HEK293 (cell line): ENCODE measurements at regions not wholly inside any gene's neighbourhood (a gene's known extent, or its start where the extent isn't known, plus 50 kb on each side); places are given as distances from the start of the nearest gene placed in this dataset.

Experiments
- ZBTB1 ChIP-seq: fragments of 450-650 bp; formaldehyde crosslinking; IDR thresholded peaks from 2 replicates; pipeline ENCODE4 v1.5.1; 2016; ENCODE audit warnings: missing biosample characterization, missing genetic modification characterization
- ZBTB17 ChIP-seq: fragments of 450-650 bp; formaldehyde crosslinking; IDR thresholded peaks from 2 replicates; pipeline ENCODE4 v1.5.1; 2016; ENCODE audit warnings: missing biosample characterization, missing genetic modification characterization
- ZFHX2 ChIP-seq: fragments of 450-650 bp; formaldehyde crosslinking; conservative IDR thresholded peaks from 2 replicates; pipeline ENCODE4 v1.5.1; 2016; ENCODE audit warnings: missing biosample characterization, missing genetic modification characterization
- ZIC2 ChIP-seq: fragments of 450-650 bp; formaldehyde crosslinking; IDR thresholded peaks from 2 replicates; pipeline ENCODE4 v1.5.1; 2016; ENCODE audit warnings: missing biosample characterization, missing genetic modification characterization
- ZNF121 ChIP-seq: fragments of 450-650 bp; formaldehyde crosslinking; IDR thresholded peaks from 2 replicates; pipeline ENCODE4 v1.5.1; 2016; ENCODE audit warnings: missing biosample characterization, missing genetic modification characterization
- ZNF23 ChIP-seq: fragments of 450-650 bp; formaldehyde crosslinking; IDR thresholded peaks from 2 replicates; pipeline ENCODE4 v1.5.1; 2016; ENCODE audit warnings: missing biosample characterization, missing genetic modification characterization, borderline replicate concordance
- ZNF24 ChIP-seq: fragments of 450-650 bp; formaldehyde crosslinking; IDR thresholded peaks from 2 replicates; pipeline ENCODE4 v1.5.1; 2016; ENCODE audit warnings: missing biosample characterization, missing genetic modification characterization
- ZNF350 ChIP-seq: fragments of 450-650 bp; formaldehyde crosslinking; IDR thresholded peaks from 2 replicates; pipeline ENCODE4 v1.5.0; 2017; ENCODE audit warnings: missing biosample characterization, mild to moderate bottlenecking, missing genetic modification characterization
- ZNF366 ChIP-seq: fragments of 450-650 bp; formaldehyde crosslinking; conservative IDR thresholded peaks from 2 replicates; pipeline ENCODE4 v1.5.1; 2016; ENCODE audit warnings: missing biosample characterization, missing genetic modification characterization
- ZNF391 ChIP-seq: fragments of 450-650 bp; formaldehyde crosslinking; IDR thresholded peaks from 2 replicates; pipeline ENCODE4 v1.5.1; 2016; ENCODE audit warnings: low read depth, missing biosample characterization, missing genetic modification characterization, borderline replicate concordance
- ZNF561 ChIP-seq: fragments of 450-650 bp; IDR thresholded peaks from 2 replicates; pipeline ENCODE4 v1.5.1; 2018; ENCODE audit warnings: missing biosample characterization, missing genetic modification characterization, borderline replicate concordance
- ZNF623 ChIP-seq: fragments of 450-650 bp; formaldehyde crosslinking; IDR thresholded peaks from 2 replicates; pipeline ENCODE4 v1.5.1; 2016; ENCODE audit warnings: missing biosample characterization, missing genetic modification characterization
- ZNF624 ChIP-seq: fragments of 450-650 bp; formaldehyde crosslinking; IDR thresholded peaks from 2 replicates; pipeline ENCODE4 v1.5.1; 2017; ENCODE audit warnings: missing biosample characterization, missing genetic modification characterization
- ZNF830 ChIP-seq: fragments of 450-650 bp; IDR thresholded peaks from 2 replicates; pipeline ENCODE4 v1.5.0; 2018; ENCODE audit warnings: missing biosample characterization, missing genetic modification characterization, low read depth, mild to moderate bottlenecking, moderate library complexity
- ZSCAN16 ChIP-seq: fragments of 450-650 bp; formaldehyde crosslinking; IDR thresholded peaks from 2 replicates; pipeline ENCODE4 v1.5.1; 2016; ENCODE audit warnings: missing biosample characterization, missing genetic modification characterization
- TF ChIP-seq, protein P1 (sequence below): fragments of 450-650 bp; formaldehyde crosslinking; IDR thresholded peaks from 2 replicates; pipeline ENCODE4 v1.5.1; 2016; ENCODE audit warnings: missing biosample characterization, missing genetic modification characterization, borderline replicate concordance
- TF ChIP-seq, protein P2 (sequence below): IDR thresholded peaks from 2 replicates; pipeline ENCODE4 v1.6.1; 2011; ENCODE audit warnings: mild to moderate bottlenecking, low read depth, low read length, borderline replicate concordance
- TF ChIP-seq, protein P3 (sequence below): fragments of 450-650 bp; formaldehyde crosslinking; IDR thresholded peaks from 2 replicates; pipeline ENCODE4 v1.5.1; 2016; ENCODE audit warnings: missing biosample characterization, missing genetic modification characterization
- TF ChIP-seq, protein P4 (sequence below): fragments of 450-650 bp; formaldehyde crosslinking; IDR thresholded peaks from 2 replicates; pipeline ENCODE4 v1.5.1; 2016; ENCODE audit warnings: missing biosample characterization, missing genetic modification characterization
- TF ChIP-seq, protein P5 (sequence below): fragments of 450-650 bp; formaldehyde crosslinking; IDR thresholded peaks from 2 replicates; pipeline ENCODE4 v1.5.1; 2017; ENCODE audit warnings: missing biosample characterization, missing genetic modification characterization
- TF ChIP-seq, protein P6 (sequence below): sonication (generic); formaldehyde crosslinking; IDR thresholded peaks from 2 replicates; pipeline ENCODE4 v1.8.1; 2022; ENCODE audit warnings: mild to moderate bottlenecking, moderate library complexity, missing genetic modification reagents
- TF ChIP-seq, protein P7 (sequence below): fragments of 450-650 bp; formaldehyde crosslinking; IDR thresholded peaks from 2 replicates; pipeline ENCODE4 v1.5.1; 2017; ENCODE audit warnings: missing biosample characterization, missing genetic modification characterization
- TF ChIP-seq, protein P8 (sequence below): fragments of 450-650 bp; IDR thresholded peaks from 2 replicates; pipeline ENCODE4 v1.5.1; 2018; ENCODE audit warnings: missing biosample characterization, mild to moderate bottlenecking, missing genetic modification characterization

DNA sequence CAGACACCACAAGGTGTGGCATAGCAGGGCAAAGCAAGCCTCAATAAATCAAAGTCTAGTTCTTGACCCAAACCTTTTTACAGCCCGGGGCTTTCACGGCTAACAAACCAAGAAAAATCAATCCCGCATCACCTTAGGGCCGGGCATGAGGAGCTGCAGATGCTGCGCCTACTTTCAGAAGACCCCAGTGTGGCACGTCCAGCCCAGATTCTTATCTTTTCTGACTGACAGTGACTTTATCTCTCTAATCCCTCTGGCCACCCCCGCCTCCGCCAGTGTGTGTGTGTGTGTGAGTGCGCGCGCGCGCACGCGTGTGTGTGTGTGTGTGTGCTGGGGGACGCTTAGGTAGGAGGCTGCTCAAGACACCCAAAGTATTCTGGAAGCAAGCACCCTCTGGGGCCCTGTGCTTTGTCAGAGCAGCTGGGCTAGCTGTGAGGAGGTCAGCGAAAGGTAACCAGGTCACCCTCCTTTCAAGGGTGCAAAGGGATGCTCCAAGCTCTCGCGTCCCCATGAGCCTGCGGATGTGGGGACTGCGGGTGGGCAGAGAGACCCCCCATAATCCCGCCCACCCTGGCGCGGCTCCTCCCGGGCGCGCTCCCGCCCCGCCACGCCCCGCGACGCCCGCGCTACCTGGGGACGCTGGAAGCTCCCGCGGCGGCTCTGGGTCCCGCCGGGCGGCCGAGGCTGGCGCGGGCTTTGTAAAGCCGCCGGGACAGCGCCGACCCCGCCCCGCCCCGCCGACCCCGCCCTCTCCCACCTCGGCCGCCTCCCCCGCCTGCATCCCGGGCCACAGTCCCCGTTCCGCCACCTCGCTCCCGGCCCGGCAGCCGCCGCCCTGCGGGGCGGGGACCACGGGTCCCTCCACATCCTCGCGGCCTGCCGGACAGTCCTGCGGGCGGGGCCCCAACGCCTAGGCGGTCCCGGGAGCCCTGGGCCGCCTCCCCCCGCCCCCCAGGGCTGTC, 57.1 kb upstream of the RHOBTB1 start (continued):
- TF ChIP-seq, protein P1, sequence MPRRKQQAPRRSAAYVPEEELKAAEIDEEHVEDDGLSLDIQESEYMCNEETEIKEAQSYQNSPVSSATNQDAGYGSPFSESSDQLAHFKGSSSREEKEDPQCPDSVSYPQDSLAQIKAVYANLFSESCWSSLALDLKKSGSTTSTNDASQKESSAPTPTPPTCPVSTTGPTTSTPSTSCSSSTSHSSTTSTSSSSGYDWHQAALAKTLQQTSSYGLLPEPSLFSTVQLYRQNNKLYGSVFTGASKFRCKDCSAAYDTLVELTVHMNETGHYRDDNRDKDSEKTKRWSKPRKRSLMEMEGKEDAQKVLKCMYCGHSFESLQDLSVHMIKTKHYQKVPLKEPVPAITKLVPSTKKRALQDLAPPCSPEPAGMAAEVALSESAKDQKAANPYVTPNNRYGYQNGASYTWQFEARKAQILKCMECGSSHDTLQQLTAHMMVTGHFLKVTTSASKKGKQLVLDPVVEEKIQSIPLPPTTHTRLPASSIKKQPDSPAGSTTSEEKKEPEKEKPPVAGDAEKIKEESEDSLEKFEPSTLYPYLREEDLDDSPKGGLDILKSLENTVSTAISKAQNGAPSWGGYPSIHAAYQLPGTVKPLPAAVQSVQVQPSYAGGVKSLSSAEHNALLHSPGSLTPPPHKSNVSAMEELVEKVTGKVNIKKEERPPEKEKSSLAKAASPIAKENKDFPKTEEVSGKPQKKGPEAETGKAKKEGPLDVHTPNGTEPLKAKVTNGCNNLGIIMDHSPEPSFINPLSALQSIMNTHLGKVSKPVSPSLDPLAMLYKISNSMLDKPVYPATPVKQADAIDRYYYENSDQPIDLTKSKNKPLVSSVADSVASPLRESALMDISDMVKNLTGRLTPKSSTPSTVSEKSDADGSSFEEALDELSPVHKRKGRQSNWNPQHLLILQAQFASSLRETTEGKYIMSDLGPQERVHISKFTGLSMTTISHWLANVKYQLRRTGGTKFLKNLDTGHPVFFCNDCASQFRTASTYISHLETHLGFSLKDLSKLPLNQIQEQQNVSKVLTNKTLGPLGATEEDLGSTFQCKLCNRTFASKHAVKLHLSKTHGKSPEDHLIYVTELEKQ (tag by site-specific recombination), result peak; percentile 18; the same call in 1 of the 2 replicates
- TF ChIP-seq ZBTB1 (tag by site-specific recombination) (no peak), ZNF366 (peak; percentile 73; the same call in 1 of the 2 replicates), ZNF561 (tag by site-specific recombination) (peak; percentile 60; the same call in 1 of the 2 replicates), ZNF391 (peak; percentile 86; the same call in 1 of the 2 replicates), ZIC2 (tag by site-specific recombination) (peak; percentile 56), ZNF350 (no peak), ZNF24 (tag by site-specific recombination) (peak; percentile 60; the same call in 1 of the 2 replicates), ZNF830 (tag by site-specific recombination) (no peak), ZNF121 (no peak), ZNF623 (tag by site-specific recombination) (peak; percentile 16; the same call in 1 of the 2 replicates), ZNF23 (tag by site-specific recombination) (no peak), ZNF624 (no peak), ZSCAN16 (tag by site-specific recombination) (no peak), ZFHX2 (tag by site-specific recombination) (peak; percentile 96), ZBTB17 (tag by site-specific recombination) (peak; percentile 62)
- TF ChIP-seq, protein P2, sequence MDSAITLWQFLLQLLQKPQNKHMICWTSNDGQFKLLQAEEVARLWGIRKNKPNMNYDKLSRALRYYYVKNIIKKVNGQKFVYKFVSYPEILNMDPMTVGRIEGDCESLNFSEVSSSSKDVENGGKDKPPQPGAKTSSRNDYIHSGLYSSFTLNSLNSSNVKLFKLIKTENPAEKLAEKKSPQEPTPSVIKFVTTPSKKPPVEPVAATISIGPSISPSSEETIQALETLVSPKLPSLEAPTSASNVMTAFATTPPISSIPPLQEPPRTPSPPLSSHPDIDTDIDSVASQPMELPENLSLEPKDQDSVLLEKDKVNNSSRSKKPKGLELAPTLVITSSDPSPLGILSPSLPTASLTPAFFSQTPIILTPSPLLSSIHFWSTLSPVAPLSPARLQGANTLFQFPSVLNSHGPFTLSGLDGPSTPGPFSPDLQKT, result no peak
- TF ChIP-seq, protein P3, sequence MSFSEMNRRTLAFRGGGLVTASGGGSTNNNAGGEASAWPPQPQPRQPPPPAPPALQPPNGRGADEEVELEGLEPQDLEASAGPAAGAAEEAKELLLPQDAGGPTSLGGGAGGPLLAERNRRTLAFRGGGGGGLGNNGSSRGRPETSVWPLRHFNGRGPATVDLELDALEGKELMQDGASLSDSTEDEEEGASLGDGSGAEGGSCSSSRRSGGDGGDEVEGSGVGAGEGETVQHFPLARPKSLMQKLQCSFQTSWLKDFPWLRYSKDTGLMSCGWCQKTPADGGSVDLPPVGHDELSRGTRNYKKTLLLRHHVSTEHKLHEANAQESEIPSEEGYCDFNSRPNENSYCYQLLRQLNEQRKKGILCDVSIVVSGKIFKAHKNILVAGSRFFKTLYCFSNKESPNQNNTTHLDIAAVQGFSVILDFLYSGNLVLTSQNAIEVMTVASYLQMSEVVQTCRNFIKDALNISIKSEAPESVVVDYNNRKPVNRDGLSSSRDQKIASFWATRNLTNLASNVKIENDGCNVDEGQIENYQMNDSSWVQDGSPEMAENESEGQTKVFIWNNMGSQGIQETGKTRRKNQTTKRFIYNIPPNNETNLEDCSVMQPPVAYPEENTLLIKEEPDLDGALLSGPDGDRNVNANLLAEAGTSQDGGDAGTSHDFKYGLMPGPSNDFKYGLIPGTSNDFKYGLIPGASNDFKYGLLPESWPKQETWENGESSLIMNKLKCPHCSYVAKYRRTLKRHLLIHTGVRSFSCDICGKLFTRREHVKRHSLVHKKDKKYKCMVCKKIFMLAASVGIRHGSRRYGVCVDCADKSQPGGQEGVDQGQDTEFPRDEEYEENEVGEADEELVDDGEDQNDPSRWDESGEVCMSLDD, result peak; percentile 86
- TF ChIP-seq, protein P4, sequence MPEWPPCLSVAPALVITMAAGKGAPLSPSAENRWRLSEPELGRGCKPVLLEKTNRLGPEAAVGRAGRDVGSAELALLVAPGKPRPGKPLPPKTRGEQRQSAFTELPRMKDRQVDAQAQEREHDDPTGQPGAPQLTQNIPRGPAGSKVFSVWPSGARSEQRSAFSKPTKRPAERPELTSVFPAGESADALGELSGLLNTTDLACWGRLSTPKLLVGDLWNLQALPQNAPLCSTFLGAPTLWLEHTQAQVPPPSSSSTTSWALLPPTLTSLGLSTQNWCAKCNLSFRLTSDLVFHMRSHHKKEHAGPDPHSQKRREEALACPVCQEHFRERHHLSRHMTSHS, result no peak
- TF ChIP-seq, protein P5, sequence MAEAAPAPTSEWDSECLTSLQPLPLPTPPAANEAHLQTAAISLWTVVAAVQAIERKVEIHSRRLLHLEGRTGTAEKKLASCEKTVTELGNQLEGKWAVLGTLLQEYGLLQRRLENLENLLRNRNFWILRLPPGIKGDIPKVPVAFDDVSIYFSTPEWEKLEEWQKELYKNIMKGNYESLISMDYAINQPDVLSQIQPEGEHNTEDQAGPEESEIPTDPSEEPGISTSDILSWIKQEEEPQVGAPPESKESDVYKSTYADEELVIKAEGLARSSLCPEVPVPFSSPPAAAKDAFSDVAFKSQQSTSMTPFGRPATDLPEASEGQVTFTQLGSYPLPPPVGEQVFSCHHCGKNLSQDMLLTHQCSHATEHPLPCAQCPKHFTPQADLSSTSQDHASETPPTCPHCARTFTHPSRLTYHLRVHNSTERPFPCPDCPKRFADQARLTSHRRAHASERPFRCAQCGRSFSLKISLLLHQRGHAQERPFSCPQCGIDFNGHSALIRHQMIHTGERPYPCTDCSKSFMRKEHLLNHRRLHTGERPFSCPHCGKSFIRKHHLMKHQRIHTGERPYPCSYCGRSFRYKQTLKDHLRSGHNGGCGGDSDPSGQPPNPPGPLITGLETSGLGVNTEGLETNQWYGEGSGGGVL (tag by site-specific recombination), result peak; percentile 87
- TF ChIP-seq, protein P6, sequence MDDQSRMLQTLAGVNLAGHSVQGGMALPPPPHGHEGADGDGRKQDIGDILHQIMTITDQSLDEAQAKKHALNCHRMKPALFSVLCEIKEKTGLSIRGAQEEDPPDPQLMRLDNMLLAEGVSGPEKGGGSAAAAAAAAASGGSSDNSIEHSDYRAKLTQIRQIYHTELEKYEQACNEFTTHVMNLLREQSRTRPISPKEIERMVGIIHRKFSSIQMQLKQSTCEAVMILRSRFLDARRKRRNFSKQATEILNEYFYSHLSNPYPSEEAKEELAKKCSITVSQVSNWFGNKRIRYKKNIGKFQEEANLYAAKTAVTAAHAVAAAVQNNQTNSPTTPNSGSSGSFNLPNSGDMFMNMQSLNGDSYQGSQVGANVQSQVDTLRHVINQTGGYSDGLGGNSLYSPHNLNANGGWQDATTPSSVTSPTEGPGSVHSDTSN, result no peak
- TF ChIP-seq, protein P7, sequence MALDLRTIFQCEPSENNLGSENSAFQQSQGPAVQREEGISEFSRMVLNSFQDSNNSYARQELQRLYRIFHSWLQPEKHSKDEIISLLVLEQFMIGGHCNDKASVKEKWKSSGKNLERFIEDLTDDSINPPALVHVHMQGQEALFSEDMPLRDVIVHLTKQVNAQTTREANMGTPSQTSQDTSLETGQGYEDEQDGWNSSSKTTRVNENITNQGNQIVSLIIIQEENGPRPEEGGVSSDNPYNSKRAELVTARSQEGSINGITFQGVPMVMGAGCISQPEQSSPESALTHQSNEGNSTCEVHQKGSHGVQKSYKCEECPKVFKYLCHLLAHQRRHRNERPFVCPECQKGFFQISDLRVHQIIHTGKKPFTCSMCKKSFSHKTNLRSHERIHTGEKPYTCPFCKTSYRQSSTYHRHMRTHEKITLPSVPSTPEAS (tag by site-specific recombination), result peak; percentile 99
- TF ChIP-seq, protein P8, sequence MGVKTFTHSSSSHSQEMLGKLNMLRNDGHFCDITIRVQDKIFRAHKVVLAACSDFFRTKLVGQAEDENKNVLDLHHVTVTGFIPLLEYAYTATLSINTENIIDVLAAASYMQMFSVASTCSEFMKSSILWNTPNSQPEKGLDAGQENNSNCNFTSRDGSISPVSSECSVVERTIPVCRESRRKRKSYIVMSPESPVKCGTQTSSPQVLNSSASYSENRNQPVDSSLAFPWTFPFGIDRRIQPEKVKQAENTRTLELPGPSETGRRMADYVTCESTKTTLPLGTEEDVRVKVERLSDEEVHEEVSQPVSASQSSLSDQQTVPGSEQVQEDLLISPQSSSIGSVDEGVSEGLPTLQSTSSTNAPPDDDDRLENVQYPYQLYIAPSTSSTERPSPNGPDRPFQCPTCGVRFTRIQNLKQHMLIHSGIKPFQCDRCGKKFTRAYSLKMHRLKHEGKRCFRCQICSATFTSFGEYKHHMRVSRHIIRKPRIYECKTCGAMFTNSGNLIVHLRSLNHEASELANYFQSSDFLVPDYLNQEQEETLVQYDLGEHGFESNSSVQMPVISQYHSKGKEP (tag by site-specific recombination), result no peak
